ENCODE measurements at regions not wholly inside any gene's neighbourhood (a gene's known extent, or its start where the extent isn't known, plus 50 kb on each side); places are given as distances from the start of the nearest gene placed in this dataset.

DNA sequence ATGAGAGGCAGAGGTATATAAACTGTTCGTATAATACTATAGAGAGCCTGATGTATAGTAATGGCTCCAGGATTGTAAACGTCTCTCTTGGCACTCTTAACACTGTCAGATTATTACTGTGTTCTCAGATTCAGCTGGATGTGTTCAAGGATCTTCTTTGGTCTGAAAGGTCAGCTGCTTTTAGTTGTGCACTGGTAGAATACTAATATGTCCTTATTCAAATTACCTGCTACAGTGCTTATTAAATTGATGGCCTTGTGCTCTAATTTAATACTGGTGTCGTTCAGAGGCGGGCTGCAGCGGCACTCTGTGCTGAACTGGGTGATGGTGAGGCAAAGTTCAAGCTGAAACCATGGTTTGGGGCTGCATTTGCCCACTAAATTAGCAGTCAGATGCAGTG lies 216.7 kb upstream of the ARRDC3 start:
- TF ChIP-seq POLR2A (IDR thresholded peaks at IDR 0.05) (no peak), CTCF (IDR thresholded peaks at IDR 0.05) (no peak), POLR2AphosphoS5 (IDR thresholded peaks at IDR 0.05) (no peak), EP300 (IDR thresholded peaks at IDR 0.05; ENCODE audit: low read depth) (no peak)
- in situ Hi-C loops (cut with MboI; ENCODE audit: low pct_ligation_motif_present in 1 of 4, low pct_unique_long_range_greater_than_20kb in 1 of 4, low sequenced_read_pairs in 3 of 4): no loop called here

DNA sequence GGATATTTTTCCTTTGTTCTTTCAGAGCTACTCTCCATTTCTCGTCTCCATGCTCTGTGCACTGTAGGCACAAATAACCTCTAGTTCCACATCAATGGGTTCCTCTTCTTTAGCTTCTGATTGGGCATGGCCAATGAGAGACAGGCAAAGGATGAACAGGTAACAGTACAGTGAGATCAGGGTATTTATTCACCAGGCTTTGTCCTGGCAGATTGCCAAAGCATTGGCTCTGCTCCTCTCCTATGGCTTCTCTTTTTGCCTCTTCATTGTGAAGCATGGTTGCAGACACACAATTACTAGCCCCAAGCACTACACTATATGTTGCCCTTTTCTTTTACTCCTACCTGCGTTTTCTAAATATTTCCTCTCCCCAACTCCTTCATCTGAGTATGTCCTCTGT lies 215.1 kb upstream of the ARRDC3 start:
- no peaks in the 10 kb centered on the region for H3K4me1 ChIP-seq
- H3K27ac ChIP-seq: no peak overlapping the region
- WGBS, 2 donors (ENCODE audit: low coverage in 1 of 2): 90 to 93% methylated on average over 2 of the region's 2 CpGs
- no peaks in the 10 kb centered on the region for H3K36me3 ChIP-seq
- H3K4me3 ChIP-seq: no peak overlapping the region
- H3K27me3 ChIP-seq: no peaks in the 10 kb centered on the region
- intact Hi-C loops (cut with DNase I; ENCODE audit: low total_unique reads): no loop called here
- in situ Hi-C loops (cut with MboI; ENCODE audit: low pct_ligation_motif_present in 1 of 4, low pct_unique_long_range_greater_than_20kb in 1 of 4, low sequenced_read_pairs in 3 of 4): no loop called here
- no peak for DNase-seq
- TF ChIP-seq EP300 (IDR thresholded peaks at IDR 0.05; ENCODE audit: low read depth): no peak
- TF ChIP-seq POLR2AphosphoS5 (IDR thresholded peaks at IDR 0.05): no peak
- TF ChIP-seq CTCF (IDR thresholded peaks at IDR 0.05): no peak
- TF ChIP-seq POLR2A (IDR thresholded peaks at IDR 0.05): no peak
- H3K9me3 ChIP-seq: peaks cover 2 to 4% of the 10 kb centered on the region in 2 donors

More for the DNA sequence above, 216.7 kb upstream of the ARRDC3 start:
- Histone ChIP-seq H3K36me3 (no peaks in the 10 kb centered on the region), H3K4me3 (no peak overlapping the region), H3K27ac (no peak overlapping the region), H3K27me3 (no peaks in the 10 kb centered on the region), H3K4me1 (no peaks in the 10 kb centered on the region), H3K9me3 (peaks cover 0 to 4% of the 10 kb centered on the region in 2 donors)
- intact Hi-C loops (cut with DNase I; ENCODE audit: low total_unique reads): no loop called here
- no peak for DNase-seq
- 74 to 84% methylated on average over 4 to 5 of the region's 5 CpGs for WGBS, 2 donors (ENCODE audit: low coverage in 1 of 2)

- Histone ChIP-seq H3K36me3 (no peaks in the 10 kb centered on the region), H3K4me1 (no peaks in the 10 kb centered on the region), H3K27me3 (no peaks in the 10 kb centered on the region), H3K4me3 (no peak overlapping the region), H3K27ac (no peak overlapping the region), H3K9me3 (peaks cover 2 to 4% of the 10 kb centered on the region in 2 donors)
- DNase-seq: no peak
- in situ Hi-C loops (cut with MboI; ENCODE audit: low pct_ligation_motif_present in 1 of 4, low pct_unique_long_range_greater_than_20kb in 1 of 4, low sequenced_read_pairs in 3 of 4) (no loop called here), intact Hi-C loops (cut with DNase I; ENCODE audit: low total_unique reads) (no loop called here)
- TF ChIP-seq POLR2AphosphoS5 (IDR thresholded peaks at IDR 0.05): no peak
- no peak for TF ChIP-seq EP300 (IDR thresholded peaks at IDR 0.05; ENCODE audit: low read depth)
- TF ChIP-seq POLR2A (IDR thresholded peaks at IDR 0.05): no peak
- TF ChIP-seq CTCF (IDR thresholded peaks at IDR 0.05): no peak
- 85 to 86% methylated on average over 3 of the region's 3 CpGs for WGBS, 2 donors (ENCODE audit: low coverage in 1 of 2)
These were observed 212.3 kb upstream of the ARRDC3 start for GRCh38 chr5:91595424-91595823.

DNA sequence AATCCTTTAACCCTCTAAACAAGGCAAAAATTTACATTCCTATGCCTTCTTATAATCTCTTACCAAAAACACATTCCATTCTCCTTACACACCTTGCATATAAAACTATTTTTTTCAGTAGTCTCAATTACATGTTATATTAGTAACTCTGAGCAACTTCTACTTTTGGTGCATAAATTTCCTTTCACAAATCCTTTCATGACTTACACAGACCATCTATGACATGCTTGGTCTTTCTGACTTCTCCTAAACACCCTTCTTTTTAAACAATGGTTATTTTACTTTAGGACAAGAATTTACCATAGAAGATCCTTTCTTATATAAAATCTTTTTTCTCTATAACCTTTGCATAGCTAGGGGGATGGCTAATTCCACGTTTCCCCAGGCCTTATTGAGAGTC lies 208.0 kb upstream of the ARRDC3 start:
- TF ChIP-seq CTCF (IDR thresholded peaks at IDR 0.05): no peak
- TF ChIP-seq POLR2AphosphoS5 (IDR thresholded peaks at IDR 0.05): no peak
- TF ChIP-seq POLR2A (IDR thresholded peaks at IDR 0.05): no peak
- no peak for TF ChIP-seq EP300 (IDR thresholded peaks at IDR 0.05; ENCODE audit: low read depth)
- Histone ChIP-seq H3K27ac (no peak overlapping the region), H3K36me3 (no peaks in the 10 kb centered on the region), H3K4me3 (no peak overlapping the region), H3K9me3 (peaks cover 2 to 4% of the 10 kb centered on the region in 2 donors), H3K27me3 (no peaks in the 10 kb centered on the region), H3K4me1 (no peaks in the 10 kb centered on the region)
- in situ Hi-C loops (cut with MboI; ENCODE audit: low pct_ligation_motif_present in 1 of 4, low pct_unique_long_range_greater_than_20kb in 1 of 4, low sequenced_read_pairs in 3 of 4): no loop called here
- DNase-seq: no peak
- intact Hi-C loops (cut with DNase I; ENCODE audit: low total_unique reads): no loop called here
- 24 to 40% methylated on average over 1 of the region's 1 CpG for WGBS, 2 donors (ENCODE audit: low coverage in 1 of 2)
